ENCODE measurements at regions not wholly inside any gene's neighbourhood (a gene's known extent, or its start where the extent isn't known, plus 50 kb on each side); places are given as distances from the start of the nearest gene placed in this dataset.

DNA sequence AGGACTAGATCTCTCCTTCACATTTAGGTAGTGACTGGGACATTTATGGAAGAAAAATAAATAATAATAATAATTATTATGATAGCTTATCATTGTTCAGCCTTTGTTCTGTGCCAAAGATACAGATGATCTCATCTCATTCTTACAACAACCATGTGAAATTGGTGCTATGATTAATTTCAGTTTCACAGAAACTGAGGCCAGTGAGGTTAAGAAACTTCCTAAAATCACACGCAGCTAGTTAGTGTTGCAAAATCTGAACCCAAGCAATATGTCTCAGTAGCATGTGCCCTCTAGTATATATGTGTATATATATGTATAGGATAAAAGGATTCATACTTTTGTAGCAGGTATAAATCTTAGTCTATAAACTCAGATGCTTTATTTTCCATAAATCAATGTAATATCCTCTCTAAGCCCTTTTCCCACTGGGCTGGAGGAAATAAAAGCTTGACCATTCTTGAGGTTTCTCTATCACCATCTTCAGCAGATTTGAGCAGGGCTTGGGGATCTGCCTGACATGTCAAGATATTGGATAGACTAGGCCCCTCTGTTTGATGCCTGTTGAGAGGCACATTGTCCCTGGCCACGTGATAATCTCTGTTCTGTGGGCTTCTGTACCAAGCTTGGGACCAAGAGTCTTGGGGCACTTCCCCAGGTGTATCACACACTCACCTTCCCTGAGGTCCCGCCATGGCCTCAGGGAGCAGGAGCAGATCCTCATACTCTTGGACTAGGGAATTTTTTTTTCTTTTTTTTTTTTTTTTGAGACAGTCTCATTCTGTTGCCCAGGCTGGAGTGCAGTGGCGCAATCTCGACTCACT, 172.6 kb upstream of the NRP1 start:
- peak overlapping the region; percentile 56 for H3K9ac ChIP-seq (ENCODE audit: insufficient read depth, low read length, poor library complexity, severe bottlenecking)
- Mint-ChIP-seq H3K36me3 (peaks cover 2% of the 10 kb centered on the region in 2 donors), H3K27me3 (ENCODE audit: low read depth in 3 of 3) (peaks cover 2 to 5% (median 3%) of the 10 kb centered on the region in 3 donors), H3K27ac (peak overlapping the region; percentile 95 to 100 (median 99)), H3K4me3 (peak overlapping the region in 1 of 2 donors; percentile 26), H3K9me3 (peaks cover 0 to 5% (median 5%) of the 10 kb centered on the region in 7 donors), H3K4me1 (peaks cover 27% of the 10 kb centered on the region)
- no peaks in the 10 kb centered on the region for H3K36me3 ChIP-seq (replicated peaks in 1 of 2; ENCODE audit: control insufficient read depth in 1 of 2, insufficient read depth in 2 of 2, low read length in 2 of 2)
- no peak overlapping the region for H2AFZ ChIP-seq (ENCODE audit: insufficient read depth, low read depth, low read length, poor library complexity, severe bottlenecking)
- H3K4me2 ChIP-seq (replicated peaks; ENCODE audit: extremely low read depth, low read length, poor library complexity, severe bottlenecking), result peak overlapping the region; percentile 1
- no peak overlapping the region for H3K4me3 ChIP-seq (replicated peaks in 1 of 3; ENCODE audit: low read depth in 2 of 3, low read length in 3 of 3)
- H3K4me1 ChIP-seq (ENCODE audit: control insufficient read depth in 1 of 2, insufficient read depth in 2 of 2, low read length in 2 of 2), result peaks cover 37 to 40% of the 10 kb centered on the region in 2 donors
- H3K9me3 ChIP-seq (replicated peaks in 1 of 2; ENCODE audit: control insufficient read depth in 1 of 2, insufficient read depth in 1 of 2, low read length in 2 of 2), result no peaks in the 10 kb centered on the region
- H3K27me3 ChIP-seq (ENCODE audit: control insufficient read depth in 2 of 2, insufficient read depth in 2 of 2, low read length in 2 of 2), result no peaks in the 10 kb centered on the region
- peak; percentile 80 to 96 (median 94) for DNase-seq
- TF ChIP-seq, protein P1, sequence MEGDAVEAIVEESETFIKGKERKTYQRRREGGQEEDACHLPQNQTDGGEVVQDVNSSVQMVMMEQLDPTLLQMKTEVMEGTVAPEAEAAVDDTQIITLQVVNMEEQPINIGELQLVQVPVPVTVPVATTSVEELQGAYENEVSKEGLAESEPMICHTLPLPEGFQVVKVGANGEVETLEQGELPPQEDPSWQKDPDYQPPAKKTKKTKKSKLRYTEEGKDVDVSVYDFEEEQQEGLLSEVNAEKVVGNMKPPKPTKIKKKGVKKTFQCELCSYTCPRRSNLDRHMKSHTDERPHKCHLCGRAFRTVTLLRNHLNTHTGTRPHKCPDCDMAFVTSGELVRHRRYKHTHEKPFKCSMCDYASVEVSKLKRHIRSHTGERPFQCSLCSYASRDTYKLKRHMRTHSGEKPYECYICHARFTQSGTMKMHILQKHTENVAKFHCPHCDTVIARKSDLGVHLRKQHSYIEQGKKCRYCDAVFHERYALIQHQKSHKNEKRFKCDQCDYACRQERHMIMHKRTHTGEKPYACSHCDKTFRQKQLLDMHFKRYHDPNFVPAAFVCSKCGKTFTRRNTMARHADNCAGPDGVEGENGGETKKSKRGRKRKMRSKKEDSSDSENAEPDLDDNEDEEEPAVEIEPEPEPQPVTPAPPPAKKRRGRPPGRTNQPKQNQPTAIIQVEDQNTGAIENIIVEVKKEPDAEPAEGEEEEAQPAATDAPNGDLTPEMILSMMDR (IDR thresholded peaks at IDR 0.05), result no peak
- H3K27ac ChIP-seq (ENCODE audit: low read depth in 1 of 2, low read length in 2 of 2), result peak overlapping the region; percentile 97
- H4K20me1 ChIP-seq (ENCODE audit: insufficient read depth, low read length), result no peaks in the 10 kb centered on the region
- WGBS (ENCODE audit: insufficient coverage), result no CpG with 5 or more reads among the region's 5 CpGs
- intact Hi-C loops (cut with micrococcal nuclease), result loop anchor here (10.0 kb wide), 1 partner anchor 142 kb away; no protein-coding TSS in a partner anchor
- no peaks in the 10 kb centered on the region for H3K79me2 ChIP-seq (ENCODE audit: insufficient read depth, low read length)

DNA sequence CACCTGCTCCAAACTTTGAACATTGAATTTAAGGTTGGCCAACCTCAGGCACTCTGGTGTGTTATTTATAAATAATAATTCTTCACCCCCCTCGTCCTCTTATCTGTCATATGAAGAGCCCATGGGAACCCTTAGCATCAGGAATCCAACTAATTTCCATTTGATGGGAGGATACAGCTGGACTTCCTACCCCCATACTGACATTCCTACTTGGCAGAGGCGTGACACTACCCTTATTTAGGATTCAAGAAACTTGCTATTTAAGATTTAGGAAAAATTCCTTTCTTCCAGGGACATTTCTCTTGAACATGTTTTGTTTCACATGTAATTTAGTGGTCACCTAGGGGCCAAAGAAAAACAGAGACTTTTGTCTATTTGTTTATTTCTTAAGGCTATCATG, 171.9 kb upstream of the NRP1 start:
- Histone ChIP-seq H3K9ac (ENCODE audit: insufficient read depth, low read length, poor library complexity, severe bottlenecking) (no peak overlapping the region), H2AFZ (ENCODE audit: insufficient read depth, low read depth, low read length, poor library complexity, severe bottlenecking) (no peak overlapping the region), H4K20me1 (ENCODE audit: insufficient read depth, low read length) (no peaks in the 10 kb centered on the region), H3K9me3 (replicated peaks in 1 of 2; ENCODE audit: control insufficient read depth in 1 of 2, insufficient read depth in 1 of 2, low read length in 2 of 2) (no peaks in the 10 kb centered on the region), H3K4me3 (replicated peaks in 1 of 3; ENCODE audit: low read depth in 2 of 3, low read length in 3 of 3) (peak overlapping the region in 1 of 3 experiments; percentile 15), H3K4me2 (replicated peaks; ENCODE audit: extremely low read depth, low read length, poor library complexity, severe bottlenecking) (no peak overlapping the region), H3K36me3 (replicated peaks in 1 of 2; ENCODE audit: control insufficient read depth in 1 of 2, insufficient read depth in 2 of 2, low read length in 2 of 2) (no peaks in the 10 kb centered on the region), H3K4me1 (ENCODE audit: control insufficient read depth in 1 of 2, insufficient read depth in 2 of 2, low read length in 2 of 2) (peaks cover 37 to 40% of the 10 kb centered on the region in 2 donors), H3K79me2 (ENCODE audit: insufficient read depth, low read length) (no peaks in the 10 kb centered on the region), H3K27me3 (ENCODE audit: control insufficient read depth in 2 of 2, insufficient read depth in 2 of 2, low read length in 2 of 2) (no peaks in the 10 kb centered on the region), H3K27ac (ENCODE audit: low read depth in 1 of 2, low read length in 2 of 2) (peak overlapping the region in 1 of 2 donors; percentile 97)
- Mint-ChIP-seq H3K4me1 (peaks cover 27% of the 10 kb centered on the region), H3K27ac (peak overlapping the region; percentile 72 to 96 (median 85)), H3K9me3 (peaks cover 0 to 8% (median 5%) of the 10 kb centered on the region in 7 donors), H3K36me3 (peaks cover 2% of the 10 kb centered on the region in 2 donors), H3K4me3 (peak overlapping the region in 1 of 2 donors; percentile 26), H3K27me3 (ENCODE audit: low read depth in 3 of 3) (peaks cover 2 to 5% (median 3%) of the 10 kb centered on the region in 3 donors)
- WGBS (ENCODE audit: insufficient coverage), result no CpG with 5 or more reads among the region's 2 CpGs
- intact Hi-C loops (cut with micrococcal nuclease), result loop anchor here (10.0 kb wide), 1 partner anchor 142 kb away; no protein-coding TSS in a partner anchor
- DNase-seq, result peak in 1 of 3 donors; percentile 14
- TF ChIP-seq, protein P1 (IDR thresholded peaks at IDR 0.05), result no peak

Measured in CD14-positive monocyte (primary cell).